GM21515 (cell line): ENCODE measurements at regions not wholly inside any gene's neighbourhood (a gene's known extent, or its start where the extent isn't known, plus 50 kb on each side); places are given as distances from the start of the nearest gene placed in this dataset.

Experiments
- ATAC-seq: cut with Tn5 transposase; IDR thresholded peaks from one replicate; pipeline ENCODE4 v1.9.1; 2021; ENCODE audit not compliant: unreplicated experiment

DNA sequence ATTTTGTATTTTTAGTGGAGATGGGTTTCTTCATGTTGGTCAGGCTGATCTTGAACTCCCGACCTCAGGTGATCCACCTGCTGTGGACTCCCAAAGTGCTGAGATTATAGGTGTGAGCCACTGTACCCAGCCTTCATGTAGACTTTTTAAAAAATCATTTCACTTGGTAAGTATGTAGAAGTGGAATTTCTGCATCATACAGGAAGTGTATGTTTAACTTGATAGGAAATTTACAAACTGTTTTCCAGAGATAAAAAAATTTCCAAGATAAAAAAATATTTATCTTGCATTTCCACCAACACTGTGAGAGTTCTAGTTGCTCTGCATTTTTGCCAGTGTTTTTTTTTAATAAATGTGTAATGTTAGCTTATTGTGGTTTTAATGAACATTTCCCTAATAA is 155.8 kb downstream of the ZNF608 start:
- ATAC-seq, result no peak

DNA sequence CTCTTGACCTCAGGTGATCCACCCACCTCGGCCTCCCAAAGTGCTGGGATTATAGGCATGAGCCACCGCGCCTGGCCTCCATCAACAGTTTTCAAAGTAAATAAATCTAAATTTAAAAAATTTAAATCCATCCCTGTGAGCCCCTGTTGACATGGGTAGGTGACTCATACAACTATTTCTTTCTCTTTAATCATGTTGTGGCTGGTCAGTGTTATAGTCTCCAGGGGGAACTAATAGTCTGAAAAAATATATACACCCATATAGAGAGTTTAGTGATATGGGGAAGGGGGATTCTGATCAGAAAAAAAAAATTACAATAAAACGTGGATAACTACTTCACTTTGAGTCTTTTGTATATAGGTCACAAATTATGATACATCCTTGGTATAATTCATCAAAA is 159.2 kb downstream of the ZNF608 start:
- ATAC-seq, result no peak

GRCh38 chr5:124584991-124585715 is 161.3 kb downstream of the ZNF608 start:
- ATAC-seq, result no peak

DNA sequence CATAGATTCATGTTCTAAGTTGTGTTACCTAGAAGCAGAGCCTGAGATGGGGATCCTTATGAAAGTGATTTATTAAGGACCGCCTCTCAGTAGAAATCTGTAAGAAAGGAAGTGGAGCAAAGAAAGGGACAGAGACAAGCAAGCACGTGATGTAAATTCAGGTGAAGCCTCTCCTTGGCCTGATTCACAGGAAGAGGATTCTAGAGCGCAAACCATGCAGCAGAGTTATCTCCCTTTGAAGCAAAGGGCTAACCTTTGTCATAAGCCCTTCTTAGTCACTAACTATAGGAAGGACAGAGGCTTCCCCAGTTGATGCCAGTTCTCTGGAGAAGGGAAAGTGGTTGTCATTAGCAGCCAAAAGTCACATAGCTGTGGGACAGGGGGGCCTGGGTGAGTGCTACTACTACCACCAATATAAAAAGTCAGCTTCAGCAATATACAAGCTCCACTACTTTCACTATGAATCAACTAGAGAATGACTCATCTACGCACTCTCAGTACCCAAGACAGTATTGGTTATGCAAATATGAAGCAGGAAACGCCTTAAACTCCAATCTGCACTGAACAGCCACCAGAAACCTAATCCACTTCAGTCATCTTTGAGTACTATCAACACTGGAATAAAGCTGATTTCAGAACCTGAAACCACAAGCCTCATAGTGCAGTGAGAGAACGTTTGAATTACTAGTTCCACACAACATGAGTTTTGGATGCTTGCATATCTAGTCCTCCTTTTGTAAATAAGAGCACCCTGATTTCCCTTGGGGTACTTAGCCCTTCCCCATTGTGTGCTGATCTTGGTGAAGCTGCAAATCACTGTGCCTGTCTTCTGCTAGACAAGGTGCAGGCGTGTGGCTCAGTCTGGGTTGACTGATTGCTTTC is 162.7 kb downstream of the ZNF608 start:
- ATAC-seq, result peak; percentile 100

- ATAC-seq, result no peak
Observed at GRCh38 chr5:124582561-124582840, 163.9 kb downstream of the ZNF608 start.

DNA sequence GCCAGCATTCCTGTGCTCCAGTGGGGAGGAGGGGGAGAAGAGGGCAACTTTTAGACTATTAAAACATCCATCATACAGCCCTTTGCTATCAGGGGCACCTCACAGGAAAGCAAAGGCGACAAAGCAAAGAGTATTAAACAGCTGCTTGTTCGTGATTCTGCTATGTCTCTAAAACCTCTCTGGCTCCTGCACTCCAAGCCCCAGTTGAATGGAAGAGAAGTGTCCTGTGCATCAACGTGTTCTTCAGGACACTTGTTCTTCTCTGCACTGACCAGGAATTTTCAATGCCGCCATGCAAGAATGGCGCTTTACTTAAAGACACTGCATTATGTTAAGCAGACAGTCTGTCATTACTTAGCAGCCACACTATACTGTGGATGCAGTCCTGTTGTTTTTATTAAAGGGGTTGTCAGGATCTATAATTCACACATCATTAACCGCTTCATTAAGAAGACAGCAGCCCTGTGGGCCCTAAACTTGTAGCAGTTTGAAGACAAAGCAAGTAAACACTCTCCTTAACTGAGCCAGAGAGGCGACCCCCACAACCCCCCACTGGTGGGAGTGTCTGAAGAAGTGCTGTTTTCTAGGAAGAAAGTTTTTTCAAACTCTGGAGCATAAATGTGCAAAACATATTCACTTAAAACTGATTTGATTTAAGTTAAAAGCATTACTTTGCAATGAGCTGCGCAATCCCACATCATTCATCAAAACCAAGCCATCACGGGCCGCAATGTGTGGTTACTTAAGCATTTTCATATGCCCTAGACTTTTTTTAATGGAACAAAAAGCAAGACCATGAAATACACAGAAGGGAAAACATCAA is 164.5 kb downstream of the ZNF608 start:
- no peak for ATAC-seq

DNA sequence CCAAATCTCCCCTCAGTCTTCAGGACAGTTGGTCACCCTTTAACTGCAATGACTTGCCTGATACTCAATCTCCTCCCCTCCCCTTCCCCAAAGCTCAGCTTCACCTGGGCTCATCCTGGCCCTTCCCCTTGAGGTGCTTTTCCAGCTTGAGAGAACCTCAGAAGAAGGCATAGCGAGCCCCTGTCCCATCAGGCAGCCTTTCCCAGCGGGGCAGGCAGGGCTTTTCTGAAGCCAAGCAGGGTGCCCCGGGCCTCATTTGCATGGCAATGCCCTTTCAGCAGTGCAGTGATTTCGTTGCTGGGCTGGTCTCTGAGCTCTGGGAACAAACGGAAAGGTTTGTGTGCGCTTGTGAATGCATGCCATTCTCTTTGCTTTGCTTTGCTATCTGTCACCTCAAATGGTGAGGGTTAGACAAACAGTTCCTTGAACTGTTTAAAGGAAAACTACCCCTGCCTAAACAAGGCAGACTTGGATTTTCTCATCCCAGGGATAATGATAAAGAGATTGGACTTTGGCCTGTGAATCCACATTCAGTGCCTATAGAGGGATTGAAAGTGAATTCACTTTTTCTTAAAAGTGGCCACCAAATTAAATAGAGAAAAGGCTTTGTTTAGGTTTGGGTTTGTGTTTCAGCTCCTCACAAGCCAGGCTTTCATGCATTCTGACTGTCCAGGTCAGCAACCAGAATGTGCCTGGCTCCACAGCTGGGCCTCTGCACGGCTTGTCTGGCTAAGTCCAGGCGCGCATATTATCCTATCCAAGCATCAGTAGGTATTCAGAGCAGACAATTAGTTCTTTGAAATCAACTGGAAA is 165.3 kb downstream of the ZNF608 start:
- ATAC-seq, result no peak

- no peak for ATAC-seq
Observed at GRCh38 chr5:124580512-124580911, 165.9 kb downstream of the ZNF608 start.

- peak; percentile 86 for ATAC-seq
Observed at GRCh38 chr5:124576848-124577409, 169.5 kb downstream of the ZNF608 start.

DNA sequence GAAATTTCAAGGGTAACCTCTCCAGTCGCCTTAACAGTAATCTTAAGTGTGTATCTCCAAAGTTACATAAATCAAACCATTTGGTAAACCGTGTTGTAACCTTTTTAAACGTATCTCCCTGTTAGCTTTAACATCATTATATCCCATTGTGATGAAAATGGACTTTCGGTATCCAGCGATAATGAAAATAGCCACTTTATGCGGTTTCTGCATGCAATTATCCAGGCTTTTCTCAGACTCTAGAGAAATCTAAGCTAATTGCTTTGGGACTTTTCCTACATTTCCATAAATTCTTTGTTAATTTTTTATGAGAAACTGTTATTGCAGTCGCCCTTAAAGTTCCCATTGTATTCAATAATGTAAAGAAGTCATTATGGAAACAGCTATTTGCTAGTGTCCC is 170.7 kb downstream of the ZNF608 start:
- no peak for ATAC-seq

GRCh38 chr5:124574521-124575436 is 171.7 kb downstream of the ZNF608 start:
- no peak for ATAC-seq

GRCh38 chr5:124572971-124573370 is 173.5 kb downstream of the ZNF608 start:
- ATAC-seq, result no peak

DNA sequence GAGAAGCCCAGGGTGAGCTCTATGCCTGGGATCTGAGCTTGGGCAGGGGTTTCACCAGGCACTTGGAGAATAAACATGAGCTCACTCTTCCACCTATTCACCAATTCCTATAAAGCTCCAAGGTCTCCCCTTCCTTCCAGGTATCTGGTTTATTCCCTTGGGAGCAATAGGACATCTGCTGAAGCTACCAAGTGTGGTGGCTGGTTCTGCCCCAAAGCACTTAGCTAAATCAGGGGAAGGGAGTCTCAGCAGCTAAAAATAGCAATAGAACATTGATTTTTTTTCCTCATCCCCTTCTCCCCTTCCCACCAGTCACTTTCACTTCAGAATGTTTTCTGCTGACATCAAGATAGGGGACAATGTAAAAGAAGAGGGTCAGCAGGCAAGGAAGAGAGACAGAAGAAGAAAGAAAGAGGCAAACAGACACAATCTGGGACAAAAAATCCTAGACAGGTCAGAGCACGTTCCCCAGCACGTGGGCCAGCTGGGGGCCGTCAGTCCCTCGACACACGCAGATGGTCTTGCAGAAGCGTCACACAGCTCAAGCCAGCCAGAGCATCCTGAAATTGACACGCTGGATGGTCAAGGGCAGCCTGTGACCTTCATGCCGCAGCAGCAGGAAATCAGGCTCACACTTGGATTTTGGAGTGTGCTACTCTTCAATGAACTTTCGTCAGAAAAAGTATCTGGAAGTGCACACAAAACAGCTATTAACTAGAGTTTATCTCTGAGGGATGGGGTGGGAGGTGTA is 176.0 kb downstream of the ZNF608 start:
- no peak for ATAC-seq

- no peak for ATAC-seq
Observed at GRCh38 chr5:124566875-124567450, 179.5 kb downstream of the ZNF608 start.

DNA sequence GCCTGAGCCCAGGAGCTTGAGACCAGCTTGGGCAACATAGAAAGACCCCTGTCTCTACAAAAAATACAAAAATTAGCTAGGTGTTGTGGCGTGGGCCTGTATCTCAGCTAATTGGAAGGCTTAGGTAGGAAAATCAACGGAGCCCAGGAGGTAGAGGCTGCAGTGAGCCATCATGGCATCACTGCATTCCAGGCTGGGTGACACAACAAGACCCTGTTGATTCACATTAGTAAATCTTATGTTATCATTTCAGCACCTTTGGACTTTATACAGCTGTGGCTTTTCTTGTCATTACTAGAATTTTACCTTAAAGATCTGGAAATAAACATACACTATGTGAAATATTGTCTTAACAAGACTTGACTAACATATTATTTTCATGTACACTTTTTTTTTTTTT is 185.0 kb downstream of the ZNF608 start:
- ATAC-seq, result no peak

DNA sequence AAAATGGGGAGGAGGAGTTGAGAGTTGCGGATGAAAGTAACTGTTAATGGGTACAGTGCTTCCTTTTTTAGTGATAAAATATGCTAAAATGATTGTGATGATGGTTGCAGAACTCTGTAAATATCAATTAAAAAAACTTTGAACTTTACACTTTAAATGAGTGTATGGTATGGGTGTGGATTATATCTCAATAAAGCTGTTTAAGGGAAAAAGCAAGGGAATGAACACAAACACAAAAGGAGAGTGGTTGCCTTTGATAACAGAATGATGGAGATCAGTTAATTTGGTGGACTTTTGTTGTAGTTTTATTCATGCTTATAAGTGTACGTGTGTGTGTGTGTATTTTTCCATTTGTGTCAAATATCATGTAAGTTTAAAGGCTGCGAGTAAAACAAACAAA is 186.1 kb downstream of the ZNF608 start:
- no peak for ATAC-seq

DNA sequence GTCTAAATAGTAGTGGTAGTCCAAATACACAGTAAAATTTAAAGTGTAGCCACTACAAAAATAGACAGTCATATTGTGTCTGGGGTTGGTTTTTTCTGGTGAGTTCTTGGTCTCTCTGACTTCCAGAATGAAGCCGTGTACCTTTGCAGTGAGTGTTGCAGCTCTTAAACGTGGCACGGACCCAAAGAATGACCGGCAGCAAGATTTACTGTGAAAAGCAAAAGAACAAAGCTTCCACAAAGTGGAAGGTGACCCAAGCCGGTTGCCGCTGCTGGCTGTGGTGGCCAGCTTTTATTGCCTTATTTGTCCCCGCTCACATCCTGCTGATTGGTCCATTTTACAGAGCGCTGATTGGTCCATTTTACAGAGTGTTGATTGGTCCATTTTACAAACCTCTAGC is 188.7 kb downstream of the ZNF608 start:
- no peak for ATAC-seq
